ENCODE measurements at regions not wholly inside any gene's neighbourhood (a gene's known extent, or its start where the extent isn't known, plus 50 kb on each side); places are given as distances from the start of the nearest gene placed in this dataset.

DNA sequence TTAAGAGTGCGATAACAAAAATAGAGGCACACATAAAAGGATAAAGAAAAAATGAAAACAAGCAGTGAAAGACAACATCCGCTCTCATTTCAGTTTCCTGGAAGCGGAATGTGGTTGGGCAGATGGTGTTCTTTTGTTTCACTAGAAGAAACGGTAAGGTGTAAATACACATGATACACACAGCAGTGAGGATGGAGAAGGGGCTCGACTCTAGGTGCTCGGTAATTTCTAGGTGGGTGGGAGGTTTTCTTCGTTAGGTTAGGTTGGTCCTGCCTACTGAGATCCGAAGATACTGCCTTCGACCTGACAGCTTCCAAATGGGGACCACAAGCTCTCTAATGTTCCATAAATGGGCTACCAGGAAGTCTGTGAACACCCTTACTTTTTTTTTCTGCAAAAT lies 1082.5 kb downstream of the BCL11B start:
- no peak overlapping the region for H3K27ac ChIP-seq (ENCODE audit: low read length)

DNA sequence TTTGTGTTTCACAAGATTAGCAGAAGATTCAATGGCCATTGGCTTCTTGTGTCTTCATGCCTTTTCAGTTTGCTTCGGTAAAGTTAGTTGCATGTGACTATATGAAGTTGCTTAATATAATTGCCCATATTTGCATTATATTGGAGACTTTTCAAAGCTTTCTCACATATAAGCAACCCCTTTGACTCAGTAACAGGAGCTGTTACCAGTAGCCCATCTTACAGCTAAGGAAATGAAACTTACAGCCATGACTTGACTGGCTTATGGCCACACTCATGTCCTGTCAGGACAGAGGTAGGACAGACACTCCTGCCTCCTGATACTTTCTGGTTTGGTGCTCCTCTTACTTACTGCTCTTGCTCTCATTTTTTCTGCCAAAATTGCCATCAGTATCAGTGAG lies 1082.1 kb downstream of the BCL11B start:
- Histone ChIP-seq H3K9me3 (ENCODE audit: control insufficient read depth in 1 of 2, low read length in 2 of 2) (no peaks in the 10 kb centered on the region), H3K27me3 (ENCODE audit: low read depth, low read length) (no peaks in the 10 kb centered on the region), H3K36me3 (ENCODE audit: control insufficient read depth in 1 of 2, insufficient read depth in 2 of 2, low read length in 2 of 2) (no peaks in the 10 kb centered on the region), H3K27ac (ENCODE audit: low read length) (no peak overlapping the region), H3K4me1 (ENCODE audit: control insufficient read depth in 1 of 2, insufficient read depth in 2 of 2, low read length in 2 of 2) (no peaks in the 10 kb centered on the region), H3K4me3 (ENCODE audit: low read depth in 1 of 2, low read length in 2 of 2) (no peak overlapping the region)

More for the DNA sequence above, 1082.5 kb downstream of the BCL11B start:
- Histone ChIP-seq H3K4me3 (ENCODE audit: low read depth in 1 of 2, low read length in 2 of 2) (no peak overlapping the region), H3K9me3 (ENCODE audit: control insufficient read depth in 1 of 2, low read length in 2 of 2) (no peaks in the 10 kb centered on the region), H3K36me3 (ENCODE audit: control insufficient read depth in 1 of 2, insufficient read depth in 2 of 2, low read length in 2 of 2) (no peaks in the 10 kb centered on the region), H3K27me3 (ENCODE audit: low read depth, low read length) (no peaks in the 10 kb centered on the region), H3K4me1 (ENCODE audit: control insufficient read depth in 1 of 2, insufficient read depth in 2 of 2, low read length in 2 of 2) (no peaks in the 10 kb centered on the region)

DNA sequence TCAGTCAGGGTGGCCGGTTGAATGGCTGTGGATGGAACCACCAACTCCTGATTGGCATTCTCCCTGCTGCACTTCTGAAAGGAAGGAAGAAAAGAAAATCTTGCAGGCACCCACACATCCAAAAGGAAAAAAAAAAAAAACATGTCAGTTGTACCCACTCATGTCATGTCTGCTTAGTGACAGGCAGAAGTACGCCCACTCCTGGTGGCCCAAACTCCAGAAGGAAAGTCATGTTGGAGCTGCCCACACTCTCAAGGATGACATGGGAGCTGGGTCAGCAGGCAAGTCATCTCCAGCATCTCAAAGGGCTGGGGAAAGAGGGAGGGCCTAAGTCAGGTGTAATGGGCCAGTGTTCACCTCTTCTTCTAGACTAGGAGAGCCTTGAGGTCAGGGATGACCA lies 1079.1 kb downstream of the BCL11B start:
- no peaks in the 10 kb centered on the region for H3K4me1 ChIP-seq (ENCODE audit: control insufficient read depth in 1 of 2, insufficient read depth in 2 of 2, low read length in 2 of 2)
- H3K36me3 ChIP-seq (ENCODE audit: control insufficient read depth in 1 of 2, insufficient read depth in 2 of 2, low read length in 2 of 2), result no peaks in the 10 kb centered on the region
- no peaks in the 10 kb centered on the region for H3K9me3 ChIP-seq (ENCODE audit: control insufficient read depth in 1 of 2, low read length in 2 of 2)
- no peaks in the 10 kb centered on the region for H3K27me3 ChIP-seq (ENCODE audit: low read depth, low read length)
- H3K27ac ChIP-seq (ENCODE audit: low read length), result no peak overlapping the region
- no peak overlapping the region for H3K4me3 ChIP-seq (ENCODE audit: low read depth in 1 of 2, low read length in 2 of 2)

DNA sequence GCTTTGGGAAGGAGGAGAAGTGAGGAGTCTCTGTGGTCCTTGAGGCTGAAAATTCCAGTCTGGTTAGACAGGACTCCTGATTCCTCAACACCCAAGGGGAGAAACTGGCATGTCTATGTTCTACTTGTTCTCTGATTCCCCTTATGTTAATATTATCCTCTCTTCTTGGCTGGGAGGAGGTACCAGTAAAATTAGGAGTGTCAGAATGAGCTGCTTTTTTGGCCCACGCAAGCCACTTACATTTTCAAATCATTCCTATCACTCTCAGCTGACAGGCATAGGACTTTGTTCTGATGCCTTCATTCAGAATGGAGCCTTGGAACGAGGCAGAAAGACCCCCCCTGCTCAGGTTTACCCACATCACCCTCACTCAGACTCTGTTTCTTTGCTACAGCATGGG lies 1077.2 kb downstream of the BCL11B start:
- no peak overlapping the region for H3K4me3 ChIP-seq (ENCODE audit: low read depth in 1 of 2, low read length in 2 of 2)
- no peaks in the 10 kb centered on the region for H3K4me1 ChIP-seq (ENCODE audit: control insufficient read depth in 1 of 2, insufficient read depth in 2 of 2, low read length in 2 of 2)
- no peaks in the 10 kb centered on the region for H3K27me3 ChIP-seq (ENCODE audit: low read depth, low read length)
- no peaks in the 10 kb centered on the region for H3K36me3 ChIP-seq (ENCODE audit: control insufficient read depth in 1 of 2, insufficient read depth in 2 of 2, low read length in 2 of 2)
- H3K9me3 ChIP-seq (ENCODE audit: control insufficient read depth in 1 of 2, low read length in 2 of 2), result no peaks in the 10 kb centered on the region
- no peak overlapping the region for H3K27ac ChIP-seq (ENCODE audit: low read length)

DNA sequence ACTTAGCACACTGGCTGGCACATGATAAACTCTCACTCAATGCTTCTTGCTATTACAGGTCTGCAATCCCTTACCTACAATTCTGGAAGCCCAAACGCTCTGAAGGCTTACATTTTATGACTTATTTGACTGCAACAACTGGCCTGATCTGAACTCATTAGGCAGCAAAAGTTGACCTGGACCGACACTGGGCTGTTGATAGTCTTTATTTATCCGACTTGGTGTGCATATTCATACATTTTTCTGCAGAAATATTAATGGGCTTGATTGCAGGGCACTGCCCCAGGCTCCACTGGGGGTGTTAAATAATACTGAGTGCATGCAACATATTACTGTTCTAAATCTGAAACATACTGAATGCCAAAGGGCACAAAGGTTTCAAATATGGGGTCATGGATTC lies 1076.7 kb downstream of the BCL11B start:
- Histone ChIP-seq H3K36me3 (ENCODE audit: control insufficient read depth in 1 of 2, insufficient read depth in 2 of 2, low read length in 2 of 2) (no peaks in the 10 kb centered on the region), H3K9me3 (ENCODE audit: control insufficient read depth in 1 of 2, low read length in 2 of 2) (no peaks in the 10 kb centered on the region), H3K4me3 (ENCODE audit: low read depth in 1 of 2, low read length in 2 of 2) (no peak overlapping the region), H3K27me3 (ENCODE audit: low read depth, low read length) (no peaks in the 10 kb centered on the region), H3K27ac (ENCODE audit: low read length) (no peak overlapping the region), H3K4me1 (ENCODE audit: control insufficient read depth in 1 of 2, insufficient read depth in 2 of 2, low read length in 2 of 2) (no peaks in the 10 kb centered on the region)

DNA sequence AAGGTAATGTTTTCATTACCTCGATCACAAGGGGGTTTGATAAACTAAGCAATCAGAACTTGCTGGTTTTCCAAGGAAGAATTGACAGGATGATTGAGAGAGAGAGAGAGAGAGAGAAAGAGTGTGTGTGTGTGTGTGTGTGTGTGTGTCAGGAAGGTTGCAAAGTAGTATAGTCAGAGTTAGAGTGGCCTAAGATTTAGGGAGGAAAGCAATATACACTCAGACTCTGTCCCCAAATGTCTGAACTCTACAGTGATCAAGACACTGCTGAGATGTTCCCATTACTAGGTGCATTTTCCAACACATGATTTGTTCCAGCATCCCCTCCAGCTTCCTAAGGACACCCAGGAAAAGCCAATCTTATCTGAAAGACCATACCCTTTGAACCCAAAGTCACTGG lies 1074.1 kb downstream of the BCL11B start:
- Histone ChIP-seq H3K4me1 (ENCODE audit: control insufficient read depth in 1 of 2, insufficient read depth in 2 of 2, low read length in 2 of 2) (no peaks in the 10 kb centered on the region), H3K9me3 (ENCODE audit: control insufficient read depth in 1 of 2, low read length in 2 of 2) (no peaks in the 10 kb centered on the region), H3K36me3 (ENCODE audit: control insufficient read depth in 1 of 2, insufficient read depth in 2 of 2, low read length in 2 of 2) (no peaks in the 10 kb centered on the region), H3K27me3 (ENCODE audit: low read depth, low read length) (no peaks in the 10 kb centered on the region), H3K27ac (ENCODE audit: low read length) (no peak overlapping the region), H3K4me3 (ENCODE audit: low read depth in 1 of 2, low read length in 2 of 2) (no peak overlapping the region)

DNA sequence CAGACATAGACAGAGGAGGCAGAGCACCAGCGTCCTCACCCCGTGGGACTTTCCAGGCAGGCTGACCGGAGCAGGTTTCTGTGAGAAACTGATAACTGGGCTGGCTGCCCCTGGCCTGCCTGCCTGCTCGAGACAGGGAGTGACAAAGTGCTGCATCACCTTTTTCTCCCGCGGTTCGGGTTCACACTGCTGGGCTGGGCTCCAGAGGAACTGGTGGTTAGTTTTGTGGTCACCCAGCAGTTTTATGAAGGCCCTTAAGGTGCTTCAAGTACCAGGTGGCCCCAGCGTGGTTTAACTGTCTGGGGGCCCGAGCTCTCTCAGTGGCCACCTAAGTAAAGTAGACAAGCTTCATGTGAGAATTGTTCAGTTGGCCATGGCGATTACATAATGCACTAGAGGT lies 1073.6 kb downstream of the BCL11B start:
- Histone ChIP-seq H3K4me1 (ENCODE audit: control insufficient read depth in 1 of 2, insufficient read depth in 2 of 2, low read length in 2 of 2) (no peaks in the 10 kb centered on the region), H3K36me3 (ENCODE audit: control insufficient read depth in 1 of 2, insufficient read depth in 2 of 2, low read length in 2 of 2) (no peaks in the 10 kb centered on the region), H3K9me3 (ENCODE audit: control insufficient read depth in 1 of 2, low read length in 2 of 2) (no peaks in the 10 kb centered on the region), H3K27me3 (ENCODE audit: low read depth, low read length) (no peaks in the 10 kb centered on the region), H3K4me3 (ENCODE audit: low read depth in 1 of 2, low read length in 2 of 2) (no peak overlapping the region), H3K27ac (ENCODE audit: low read length) (no peak overlapping the region)

DNA sequence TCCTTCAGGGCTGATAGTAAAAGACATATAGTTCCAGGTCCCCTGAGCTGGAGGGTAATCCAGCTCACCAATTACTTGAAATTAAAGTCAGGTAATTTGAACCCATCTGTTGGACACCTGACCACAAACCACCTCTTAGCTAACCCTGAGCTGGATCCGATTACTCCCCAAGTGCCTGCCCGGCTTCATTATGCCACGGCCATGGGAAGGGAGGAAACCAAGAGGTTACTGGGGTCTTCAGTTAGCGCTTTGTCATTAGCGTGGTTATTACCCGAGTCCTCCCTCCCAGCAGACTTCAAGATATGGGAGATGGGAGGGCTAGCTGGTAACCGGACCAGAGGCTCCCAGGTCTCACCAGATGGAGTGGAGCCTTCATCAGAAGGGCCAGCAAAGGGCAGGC lies 1071.4 kb downstream of the BCL11B start:
- H3K27me3 ChIP-seq (ENCODE audit: low read depth, low read length), result no peaks in the 10 kb centered on the region
- no peaks in the 10 kb centered on the region for H3K9me3 ChIP-seq (ENCODE audit: control insufficient read depth in 1 of 2, low read length in 2 of 2)
- no peaks in the 10 kb centered on the region for H3K36me3 ChIP-seq (ENCODE audit: control insufficient read depth in 1 of 2, insufficient read depth in 2 of 2, low read length in 2 of 2)
- no peak overlapping the region for H3K27ac ChIP-seq (ENCODE audit: low read length)
- no peaks in the 10 kb centered on the region for H3K4me1 ChIP-seq (ENCODE audit: control insufficient read depth in 1 of 2, insufficient read depth in 2 of 2, low read length in 2 of 2)
- no peak overlapping the region for H3K4me3 ChIP-seq (ENCODE audit: low read depth in 1 of 2, low read length in 2 of 2)

DNA sequence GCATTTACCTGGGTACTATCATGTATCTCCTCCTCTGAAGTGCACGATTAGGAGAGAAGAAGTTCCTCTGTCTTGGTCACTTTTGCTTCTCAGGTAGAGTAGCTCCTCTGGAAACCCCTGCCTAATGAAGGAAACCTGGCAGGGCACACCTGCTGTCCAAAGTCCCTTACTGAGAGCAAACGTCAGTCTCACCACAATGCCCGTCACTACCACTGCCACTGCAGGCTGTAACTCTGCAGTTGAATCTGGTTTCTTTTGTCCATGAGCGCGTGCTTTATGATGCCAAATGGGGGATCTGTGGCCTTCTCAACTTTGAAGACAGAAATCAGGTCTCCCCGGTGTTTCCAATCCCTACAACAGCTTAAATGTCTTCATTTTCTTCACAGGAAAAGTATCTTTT lies 1068.6 kb downstream of the BCL11B start:
- H3K9me3 ChIP-seq (ENCODE audit: control insufficient read depth in 1 of 2, low read length in 2 of 2), result no peaks in the 10 kb centered on the region
- no peak overlapping the region for H3K27ac ChIP-seq (ENCODE audit: low read length)
- no peaks in the 10 kb centered on the region for H3K4me1 ChIP-seq (ENCODE audit: control insufficient read depth in 1 of 2, insufficient read depth in 2 of 2, low read length in 2 of 2)
- no peaks in the 10 kb centered on the region for H3K36me3 ChIP-seq (ENCODE audit: control insufficient read depth in 1 of 2, insufficient read depth in 2 of 2, low read length in 2 of 2)
- no peaks in the 10 kb centered on the region for H3K27me3 ChIP-seq (ENCODE audit: low read depth, low read length)
- no peak overlapping the region for H3K4me3 ChIP-seq (ENCODE audit: low read depth in 1 of 2, low read length in 2 of 2)

DNA sequence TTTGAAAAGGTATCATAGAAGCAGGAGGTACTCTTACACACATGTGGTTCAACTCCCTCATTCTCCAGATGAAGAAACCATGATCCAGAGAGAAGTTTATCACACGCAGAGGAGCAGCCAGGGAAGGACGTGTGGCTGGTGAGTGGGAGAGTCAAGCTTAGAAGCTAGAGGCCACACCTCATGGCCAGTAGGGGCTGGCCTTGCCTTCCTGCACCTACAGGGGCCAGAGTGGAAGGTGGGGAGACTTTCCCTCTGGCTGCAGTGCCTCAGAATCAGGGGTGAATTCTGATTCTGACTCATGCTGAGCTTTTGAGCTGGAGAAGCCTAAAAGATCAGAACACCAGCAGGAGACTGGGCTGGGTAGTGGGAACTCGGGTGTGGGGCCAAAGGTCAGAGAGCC lies 1067.9 kb downstream of the BCL11B start:
- H3K9me3 ChIP-seq (ENCODE audit: control insufficient read depth in 1 of 2, low read length in 2 of 2), result no peaks in the 10 kb centered on the region

DNA sequence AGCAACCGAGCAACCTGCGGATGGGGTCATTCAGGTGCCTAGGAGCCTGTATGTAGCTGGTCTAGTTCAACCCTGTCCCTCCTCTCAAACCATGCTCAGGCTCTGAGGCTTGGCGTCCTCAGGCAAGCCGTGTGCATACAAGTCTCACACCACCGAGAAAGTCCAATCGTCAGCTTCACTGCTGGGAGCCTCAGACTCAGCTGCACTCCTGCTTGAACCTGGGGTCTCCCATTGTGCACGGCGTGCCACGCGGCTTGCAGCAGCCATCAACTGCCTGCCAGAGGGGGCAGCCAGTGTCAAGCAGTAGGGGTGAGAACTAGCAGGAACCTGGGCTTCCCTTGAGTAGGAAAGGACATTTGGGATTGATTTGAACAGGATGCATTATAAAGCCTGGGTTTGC lies 1064.6 kb downstream of the BCL11B start:
- Histone ChIP-seq H3K4me1 (ENCODE audit: control insufficient read depth in 1 of 2, insufficient read depth in 2 of 2, low read length in 2 of 2) (no peaks in the 10 kb centered on the region), H3K27ac (ENCODE audit: low read length) (no peak overlapping the region), H3K9me3 (ENCODE audit: control insufficient read depth in 1 of 2, low read length in 2 of 2) (no peaks in the 10 kb centered on the region), H3K4me3 (ENCODE audit: low read depth in 1 of 2, low read length in 2 of 2) (no peak overlapping the region), H3K27me3 (ENCODE audit: low read depth, low read length) (no peaks in the 10 kb centered on the region), H3K36me3 (ENCODE audit: control insufficient read depth in 1 of 2, insufficient read depth in 2 of 2, low read length in 2 of 2) (no peaks in the 10 kb centered on the region)

More for the DNA sequence above, 1067.9 kb downstream of the BCL11B start:
- no peaks in the 10 kb centered on the region for H3K4me1 ChIP-seq (ENCODE audit: control insufficient read depth in 1 of 2, insufficient read depth in 2 of 2, low read length in 2 of 2)
- H3K27ac ChIP-seq (ENCODE audit: low read length), result no peak overlapping the region
- no peak overlapping the region for H3K4me3 ChIP-seq (ENCODE audit: low read depth in 1 of 2, low read length in 2 of 2)
- H3K27me3 ChIP-seq (ENCODE audit: low read depth, low read length), result no peaks in the 10 kb centered on the region
- no peaks in the 10 kb centered on the region for H3K36me3 ChIP-seq (ENCODE audit: control insufficient read depth in 1 of 2, insufficient read depth in 2 of 2, low read length in 2 of 2)

DNA sequence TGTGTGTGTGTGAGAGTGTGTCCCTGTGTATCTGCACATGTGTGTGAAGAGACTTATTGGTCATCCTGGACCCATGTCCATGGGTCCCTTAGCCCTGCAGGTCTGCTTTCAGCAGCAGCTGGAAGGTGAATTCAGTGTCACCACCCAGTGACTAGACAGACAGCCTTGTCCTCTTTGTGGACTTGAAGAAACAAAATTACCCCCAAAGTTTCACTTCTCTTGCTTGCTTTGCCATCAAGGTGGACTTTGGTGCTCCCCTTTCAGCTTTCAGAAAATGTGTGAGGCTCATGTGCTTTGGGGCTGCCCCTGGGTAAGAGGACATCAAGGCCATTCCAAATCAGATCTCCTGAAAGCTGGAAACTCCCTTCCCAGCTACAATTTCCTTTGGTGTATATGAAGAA lies 1063.8 kb downstream of the BCL11B start:
- no peaks in the 10 kb centered on the region for H3K36me3 ChIP-seq (ENCODE audit: control insufficient read depth in 1 of 2, insufficient read depth in 2 of 2, low read length in 2 of 2)
- no peaks in the 10 kb centered on the region for H3K27me3 ChIP-seq (ENCODE audit: low read depth, low read length)
- H3K4me1 ChIP-seq (ENCODE audit: control insufficient read depth in 1 of 2, insufficient read depth in 2 of 2, low read length in 2 of 2), result no peaks in the 10 kb centered on the region
- H3K4me3 ChIP-seq (ENCODE audit: low read depth in 1 of 2, low read length in 2 of 2), result no peak overlapping the region
- H3K27ac ChIP-seq (ENCODE audit: low read length), result no peak overlapping the region
- H3K9me3 ChIP-seq (ENCODE audit: control insufficient read depth in 1 of 2, low read length in 2 of 2), result no peaks in the 10 kb centered on the region

Measured in muscle layer of duodenum (tissue), 2 donors.